OCI-LY7 (cell line): ENCODE measurements at regions not wholly inside any gene's neighbourhood (a gene's known extent, or its start where the extent isn't known, plus 50 kb on each side); places are given as distances from the start of the nearest gene placed in this dataset.

Experiments used
- BruUV-seq: library from RNA; stranded (reverse); fragments of 400-500 nt; replicated peaks from 2 replicates; lab custom pipeline; 2021; lab: Mats Ljungman, UMichigan
- CTCF ChIA-PET: fragments of 300-600 bp; sonication (Branson Sonifier 250); formaldehyde crosslinking; loops from one replicate; lab custom pipeline; 2022; ENCODE audit warnings: antibody characterized with exemption; ENCODE audit not compliant: unreplicated experiment; lab: Charles Lee
- POLR2A ChIA-PET: fragments of 300-600 bp; sonication (Branson Sonifier 250); formaldehyde crosslinking; loops from one replicate; lab custom pipeline; 2022; ENCODE audit warnings: antibody characterized with exemption; lab: Charles Lee
- DNase-seq: peaks from one replicate; pipeline ENCODE4 v3.0.0-alpha.2; 2015; ENCODE audit warnings: low spot score
- H2AFZ ChIP-seq: fragments of 200-600 bp; sonication (generic), shearing (Covaris generic); 2 replicates; pipeline ENCODE4 v1.6.1; 2014; ENCODE audit warnings: mild to moderate bottlenecking, antibody characterized with exemption, low read length, moderate library complexity
- H3K27ac ChIP-seq: fragments of 200-600 bp; sonication (generic); 2 replicates; pipeline ENCODE4 v1.5.1; 2014; ENCODE audit warnings: mixed run types, low read depth, mild to moderate bottlenecking, moderate library complexity, low read length, inconsistent platforms; ENCODE audit not compliant: poor library complexity, severe bottlenecking
- H3K36me3 ChIP-seq: fragments of 200-600 bp; sonication (generic); 2 replicates; pipeline ENCODE4 v1.6.1; 2014; ENCODE audit warnings: mild to moderate bottlenecking, antibody characterized with exemption, low read length, moderate library complexity, mixed read lengths; ENCODE audit not compliant: insufficient read depth
- H3K4me1 ChIP-seq: fragments of 200-600 bp; sonication (generic); 2 replicates; pipeline ENCODE4 v1.5.1; 2014; ENCODE audit warnings: mild to moderate bottlenecking, low read length; ENCODE audit not compliant: insufficient read depth, poor library complexity, severe bottlenecking
- H3K4me2 ChIP-seq: fragments of 200-600 bp; sonication (generic); 2 replicates; pipeline ENCODE4 v1.6.1; 2014; ENCODE audit warnings: mild to moderate bottlenecking, low read length
- H3K4me3 ChIP-seq: fragments of 200-600 bp; sonication (generic); 2 replicates; pipeline ENCODE4 v1.5.1; 2014; ENCODE audit warnings: mild to moderate bottlenecking, low read depth, low read length; ENCODE audit not compliant: poor library complexity, severe bottlenecking
- H3K79me2 ChIP-seq: fragments of 200-600 bp; sonication (generic); 2 replicates; pipeline ENCODE4 v1.6.1; 2016; ENCODE audit warnings: low read depth, mild to moderate bottlenecking, low read length, moderate library complexity, mixed read lengths; ENCODE audit not compliant: insufficient read depth
- H3K9me2 ChIP-seq: fragments of 200-600 bp; sonication (generic); 2 replicates; pipeline ENCODE4 v1.6.1; 2016; ENCODE audit warnings: mild to moderate bottlenecking, low read length, mixed read lengths; ENCODE audit not compliant: insufficient read depth
- H3K9me3 ChIP-seq: fragments of 200-600 bp; sonication (generic); 2 replicates; pipeline ENCODE4 v1.6.1; 2014; ENCODE audit warnings: mild to moderate bottlenecking, mixed run types, low read length, mixed read lengths
- H4K20me1 ChIP-seq: fragments of 200-600 bp; sonication (generic); 2 replicates; pipeline ENCODE4 v1.6.1; 2014; ENCODE audit warnings: mild to moderate bottlenecking, antibody characterized with exemption, low read length, moderate library complexity, mixed read lengths; ENCODE audit not compliant: insufficient read depth
- EZH2phosphoT487 ChIP-seq: fragments of 200-600 bp; sonication (generic); IDR thresholded peaks from 2 replicates; pipeline ENCODE4 v1.6.1; 2018; ENCODE audit warnings: low read depth, borderline replicate concordance, mild to moderate bottlenecking, mixed run types, antibody characterized with exemption, low read length, moderate library complexity, mixed read lengths
- intact Hi-C: fragments of 100-400 bp; cut with micrococcal nuclease; formaldehyde crosslinking; loops from one replicate; pipeline ENCODE4 v1.10.0; 2022; ENCODE audit not compliant: unreplicated experiment
- TF ChIP-seq, protein P1 (sequence below): fragments of 200-600 bp; sonication (generic); conservative IDR thresholded peaks from 2 replicates; pipeline ENCODE4 v1.5.1; 2014; ENCODE audit warnings: mild to moderate bottlenecking, antibody characterized with exemption, low read length, moderate library complexity, mixed read lengths

DNA sequence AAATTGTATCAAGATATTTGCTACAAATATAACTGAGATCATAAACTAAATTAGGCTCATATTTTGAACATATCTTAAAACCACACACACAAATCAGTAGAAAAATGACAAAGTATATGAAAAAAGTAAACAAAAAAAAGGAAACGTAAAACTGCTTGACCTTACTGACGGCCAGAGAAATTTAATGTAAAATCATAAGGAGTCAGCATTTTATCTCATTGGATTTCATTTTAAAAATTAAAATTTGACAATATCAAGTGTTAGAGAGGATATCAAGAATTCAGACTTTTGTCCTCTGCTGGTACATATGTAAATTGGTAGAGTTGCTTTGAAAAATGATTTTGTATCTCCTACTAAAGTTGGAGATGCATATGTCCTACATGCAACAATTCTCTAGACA, 209.2 kb upstream of the ZC3H15 start:
- no peaks in the 10 kb centered on the region for H4K20me1 ChIP-seq
- H3K4me2 ChIP-seq: no peak overlapping the region
- CTCF ChIA-PET: no interaction called here
- POLR2A ChIA-PET: no interaction called here
- no peaks in the 10 kb centered on the region for H3K9me3 ChIP-seq
- no peak for DNase-seq
- BruUV-seq: no TSS peak
- no peak overlapping the region for H3K27ac ChIP-seq
- intact Hi-C loops: no loop called here
- no peaks in the 10 kb centered on the region for H3K36me3 ChIP-seq
- H3K4me1 ChIP-seq: no peaks in the 10 kb centered on the region
- H3K9me2 ChIP-seq: no peaks in the 10 kb centered on the region
- H3K79me2 ChIP-seq: no peaks in the 10 kb centered on the region
- TF ChIP-seq EZH2phosphoT487: no peak
- TF ChIP-seq, protein P1, sequence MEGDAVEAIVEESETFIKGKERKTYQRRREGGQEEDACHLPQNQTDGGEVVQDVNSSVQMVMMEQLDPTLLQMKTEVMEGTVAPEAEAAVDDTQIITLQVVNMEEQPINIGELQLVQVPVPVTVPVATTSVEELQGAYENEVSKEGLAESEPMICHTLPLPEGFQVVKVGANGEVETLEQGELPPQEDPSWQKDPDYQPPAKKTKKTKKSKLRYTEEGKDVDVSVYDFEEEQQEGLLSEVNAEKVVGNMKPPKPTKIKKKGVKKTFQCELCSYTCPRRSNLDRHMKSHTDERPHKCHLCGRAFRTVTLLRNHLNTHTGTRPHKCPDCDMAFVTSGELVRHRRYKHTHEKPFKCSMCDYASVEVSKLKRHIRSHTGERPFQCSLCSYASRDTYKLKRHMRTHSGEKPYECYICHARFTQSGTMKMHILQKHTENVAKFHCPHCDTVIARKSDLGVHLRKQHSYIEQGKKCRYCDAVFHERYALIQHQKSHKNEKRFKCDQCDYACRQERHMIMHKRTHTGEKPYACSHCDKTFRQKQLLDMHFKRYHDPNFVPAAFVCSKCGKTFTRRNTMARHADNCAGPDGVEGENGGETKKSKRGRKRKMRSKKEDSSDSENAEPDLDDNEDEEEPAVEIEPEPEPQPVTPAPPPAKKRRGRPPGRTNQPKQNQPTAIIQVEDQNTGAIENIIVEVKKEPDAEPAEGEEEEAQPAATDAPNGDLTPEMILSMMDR: no peak
- H2AFZ ChIP-seq: no peak overlapping the region
- no peak overlapping the region for H3K4me3 ChIP-seq

DNA sequence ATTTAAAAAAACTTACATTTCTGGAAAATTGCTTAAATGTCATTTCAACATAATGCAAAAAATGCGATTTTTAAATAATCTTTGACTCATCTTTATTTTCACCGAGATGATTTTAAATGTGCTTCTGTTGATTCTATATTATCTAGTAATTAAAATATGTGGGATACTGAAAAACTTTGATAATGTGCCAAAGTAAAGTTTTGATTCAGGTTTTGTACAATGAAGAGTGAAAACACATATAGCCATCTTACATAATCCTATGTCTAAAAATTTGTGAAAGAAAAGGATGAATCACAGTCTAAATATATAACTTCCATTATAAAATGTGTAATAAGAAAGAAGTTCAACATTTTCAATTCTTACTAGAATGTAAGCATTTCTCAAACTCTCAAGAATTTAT, 204.3 kb upstream of the ZC3H15 start:
- H3K27ac ChIP-seq: no peak overlapping the region
- H3K9me2 ChIP-seq: no peaks in the 10 kb centered on the region
- H3K79me2 ChIP-seq: no peaks in the 10 kb centered on the region
- H3K4me1 ChIP-seq: no peaks in the 10 kb centered on the region
- H4K20me1 ChIP-seq: no peaks in the 10 kb centered on the region
- intact Hi-C loops: no loop called here
- H3K36me3 ChIP-seq: no peaks in the 10 kb centered on the region
- ChIA-PET POLR2A (interaction anchor here (0.7 kb wide), 1 partner anchor 143 kb away, joined by 4 read pairs; no protein-coding TSS in a partner anchor), CTCF (no interaction called here)
- no peak for DNase-seq
- TF ChIP-seq EZH2phosphoT487: no peak
- TF ChIP-seq, protein P1: no peak
- H3K4me3 ChIP-seq: no peak overlapping the region
- H2AFZ ChIP-seq: no peak overlapping the region
- no TSS peak for BruUV-seq
- H3K4me2 ChIP-seq: no peak overlapping the region
- no peaks in the 10 kb centered on the region for H3K9me3 ChIP-seq

DNA sequence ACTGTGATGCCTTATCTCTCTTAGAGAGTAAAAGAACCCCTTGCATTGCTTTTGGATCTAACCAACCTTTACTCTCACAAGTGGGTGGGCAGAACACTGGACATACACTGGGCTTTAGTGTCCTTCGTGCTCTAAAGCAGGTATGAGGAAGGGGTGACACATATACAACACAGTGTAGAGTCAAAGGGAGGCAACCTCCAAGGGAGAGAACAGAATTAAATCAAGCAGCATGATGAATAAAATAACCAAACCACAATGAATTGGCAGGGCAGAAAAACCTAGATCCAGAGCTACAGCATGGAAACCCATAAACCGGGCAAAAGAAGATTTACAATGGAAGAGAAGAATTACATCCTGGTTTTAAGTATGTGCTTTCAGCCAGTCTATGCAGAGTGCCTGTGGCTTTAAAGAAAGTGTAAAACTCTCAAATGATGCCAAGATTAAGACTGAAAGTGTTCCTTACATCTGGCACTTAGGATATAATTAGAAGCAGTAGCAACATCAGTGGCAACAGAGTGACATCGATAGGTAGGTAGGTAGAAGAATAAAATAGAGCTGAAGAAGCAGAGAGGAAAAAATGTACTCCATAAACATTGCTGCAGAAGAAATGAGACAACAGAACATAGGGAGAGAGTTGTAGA, 191.7 kb upstream of the ZC3H15 start:
- no peak overlapping the region for H3K4me3 ChIP-seq
- intact Hi-C loops: no loop called here
- no peaks in the 10 kb centered on the region for H3K4me1 ChIP-seq
- ChIA-PET POLR2A (no interaction called here), CTCF (no interaction called here)
- H3K9me2 ChIP-seq: no peaks in the 10 kb centered on the region
- H3K36me3 ChIP-seq: no peaks in the 10 kb centered on the region
- BruUV-seq: no TSS peak
- H3K9me3 ChIP-seq: no peaks in the 10 kb centered on the region
- no peak overlapping the region for H3K27ac ChIP-seq
- H2AFZ ChIP-seq: no peak overlapping the region
- no peak overlapping the region for H3K4me2 ChIP-seq
- no peak for DNase-seq
- H4K20me1 ChIP-seq: no peaks in the 10 kb centered on the region
- TF ChIP-seq, protein P1: no peak
- TF ChIP-seq EZH2phosphoT487: no peak
- no peaks in the 10 kb centered on the region for H3K79me2 ChIP-seq
